LNCAP (cell line): ENCODE measurements at regions not wholly inside any gene's neighbourhood (a gene's known extent, or its start where the extent isn't known, plus 50 kb on each side); places are given as distances from the start of the nearest gene placed in this dataset.

Experiments used
- TF ChIP-seq, protein P1 (sequence below): fragments of 450-650 bp; IDR thresholded peaks from 2 replicates; pipeline ENCODE4 v1.5.1; 2017; ENCODE audit warnings: mild to moderate bottlenecking

- TF ChIP-seq, protein P1, sequence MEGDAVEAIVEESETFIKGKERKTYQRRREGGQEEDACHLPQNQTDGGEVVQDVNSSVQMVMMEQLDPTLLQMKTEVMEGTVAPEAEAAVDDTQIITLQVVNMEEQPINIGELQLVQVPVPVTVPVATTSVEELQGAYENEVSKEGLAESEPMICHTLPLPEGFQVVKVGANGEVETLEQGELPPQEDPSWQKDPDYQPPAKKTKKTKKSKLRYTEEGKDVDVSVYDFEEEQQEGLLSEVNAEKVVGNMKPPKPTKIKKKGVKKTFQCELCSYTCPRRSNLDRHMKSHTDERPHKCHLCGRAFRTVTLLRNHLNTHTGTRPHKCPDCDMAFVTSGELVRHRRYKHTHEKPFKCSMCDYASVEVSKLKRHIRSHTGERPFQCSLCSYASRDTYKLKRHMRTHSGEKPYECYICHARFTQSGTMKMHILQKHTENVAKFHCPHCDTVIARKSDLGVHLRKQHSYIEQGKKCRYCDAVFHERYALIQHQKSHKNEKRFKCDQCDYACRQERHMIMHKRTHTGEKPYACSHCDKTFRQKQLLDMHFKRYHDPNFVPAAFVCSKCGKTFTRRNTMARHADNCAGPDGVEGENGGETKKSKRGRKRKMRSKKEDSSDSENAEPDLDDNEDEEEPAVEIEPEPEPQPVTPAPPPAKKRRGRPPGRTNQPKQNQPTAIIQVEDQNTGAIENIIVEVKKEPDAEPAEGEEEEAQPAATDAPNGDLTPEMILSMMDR: no peak
Measured at GRCh38 chr14:38311655-38312054, 55.8 kb upstream of the CLEC14A start.

DNA sequence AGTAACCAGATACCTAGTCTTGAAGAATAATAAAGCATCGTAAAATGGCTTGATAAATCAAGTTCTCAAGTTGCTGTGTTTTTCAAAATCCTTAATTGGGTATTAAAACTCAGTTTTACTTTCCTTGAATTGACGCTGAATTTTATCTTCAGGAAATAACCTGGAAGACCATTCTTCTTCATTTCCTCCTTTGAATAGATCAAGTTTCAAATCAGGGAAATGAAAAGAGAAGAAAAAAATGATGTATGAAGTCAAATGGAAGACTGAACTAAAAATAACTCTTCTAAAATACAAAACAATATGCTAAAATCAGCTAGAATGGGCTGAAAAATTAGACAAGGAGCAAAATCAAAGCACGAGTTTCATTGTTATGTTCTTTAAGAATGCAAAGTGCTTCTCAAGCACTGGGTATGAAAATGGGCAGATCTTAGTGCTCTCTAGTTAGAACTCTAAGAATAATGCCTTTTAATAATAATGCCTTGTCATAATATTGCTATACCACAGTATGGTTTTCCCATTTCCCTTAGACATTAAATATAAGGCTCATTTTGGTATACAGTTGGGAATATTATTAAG, 54.6 kb upstream of the CLEC14A start:
- TF ChIP-seq, protein P1: no peak

DNA sequence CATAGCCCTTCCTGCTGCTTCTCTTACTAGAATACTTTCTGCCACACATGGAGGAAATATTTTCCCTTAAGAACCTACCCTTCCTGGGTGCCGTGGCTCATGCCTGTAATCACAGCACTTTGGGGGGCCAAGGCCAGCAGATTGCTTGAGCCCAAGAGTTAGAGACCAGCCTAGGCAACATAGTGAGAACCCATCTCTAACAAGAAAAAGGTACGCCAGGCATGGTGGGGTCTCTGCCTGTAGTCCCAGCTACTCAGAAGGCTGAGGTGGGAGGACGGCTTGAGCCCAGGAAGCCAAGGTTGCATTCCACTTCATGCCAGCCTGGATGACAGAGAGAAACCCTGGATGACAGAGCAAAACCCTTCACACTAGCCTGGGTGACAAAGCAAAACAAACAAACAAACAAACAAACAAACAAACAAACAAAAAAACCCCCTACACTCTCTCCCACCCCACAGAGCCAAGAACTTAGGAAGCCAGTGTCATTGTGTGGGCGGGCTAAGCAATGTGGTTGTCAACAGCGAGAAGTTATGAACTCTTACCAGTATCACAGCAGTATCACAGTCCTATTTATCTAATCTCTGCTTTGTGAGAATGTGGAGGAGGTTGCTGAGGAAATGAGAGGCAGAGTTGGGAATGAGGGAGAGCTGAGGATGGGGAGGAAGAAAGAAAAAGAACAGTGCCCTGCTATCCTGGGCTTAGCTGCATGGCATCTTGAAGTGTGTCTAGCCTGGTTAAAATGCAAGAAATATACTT, 53.8 kb upstream of the CLEC14A start:
- TF ChIP-seq, protein P1: no peak
